PC-3 (cell line): ENCODE measurements at regions not wholly inside any gene's neighbourhood (a gene's known extent, or its start where the extent isn't known, plus 50 kb on each side); places are given as distances from the start of the nearest gene placed in this dataset.
A peak's percentile ranks its signal among the peaks of the same experiment; 100 is the strongest.

Source experiments
- ATAC-seq: fragments of 200-7000 bp; cut with Tn5 transposase; 2 replicates; pipeline ENCODE4 v1.9.1; 2020; ENCODE audit warnings: mild to moderate bottlenecking, moderate library complexity
- BruUV-seq: library from RNA; stranded (reverse); fragments of 400-500 nt; replicated peaks from 2 replicates; lab custom pipeline; 2021; lab: Mats Ljungman, UMichigan
- CTCF ChIA-PET: fragments of 300-600 bp; sonication (Branson Sonifier 250); formaldehyde crosslinking; loops from one replicate; lab custom pipeline; 2022; ENCODE audit warnings: antibody characterized with exemption; lab: Charles Lee
- POLR2A ChIA-PET: fragments of 300-600 bp; sonication (Branson Sonifier 250); formaldehyde crosslinking; loops from one replicate; lab custom pipeline; 2022; ENCODE audit warnings: antibody characterized with exemption; ENCODE audit not compliant: unreplicated experiment; lab: Charles Lee
- DNase-seq: peaks from one replicate; pipeline ENCODE4 v3.0.0-alpha.2; 2015
- H2AFZ ChIP-seq: fragments of 300-600 bp; sonication (generic); 2 replicates; pipeline ENCODE4 v1.6.0; 2016; ENCODE audit warnings: antibody characterized with exemption, low read length
- H3F3A ChIP-seq: fragments of 300-600 bp; sonication (generic); one replicate; pipeline ENCODE4 v1.6.0; 2017; ENCODE audit warnings: antibody characterized with exemption, low read length, control low read depth, mild to moderate bottlenecking; ENCODE audit not compliant: unreplicated experiment
- H3K27ac ChIP-seq: fragments of 300-600 bp; sonication (generic); 2 replicates; pipeline ENCODE4 v1.5.1; 2016; ENCODE audit warnings: mild to moderate bottlenecking, low read length
- H3K27me3 ChIP-seq: fragments of 300-600 bp; sonication (generic); 2 replicates; pipeline ENCODE4 v1.6.1; 2016; ENCODE audit warnings: low read length, mixed read lengths
- H3K36me3 ChIP-seq: fragments of 300-600 bp; sonication (generic); 2 replicates; pipeline ENCODE4 v1.6.1; 2016; ENCODE audit warnings: low read depth, mixed run types, low read length, mixed read lengths
- H3K4me1 ChIP-seq: fragments of 300-600 bp; sonication (generic); 2 replicates; pipeline ENCODE4 v1.5.1; 2016; ENCODE audit warnings: low read length; ENCODE audit not compliant: insufficient read depth
- H3K4me2 ChIP-seq: fragments of 300-600 bp; sonication (generic); 2 replicates; pipeline ENCODE4 v1.6.0; 2016; ENCODE audit warnings: low read length
- H3K4me3 ChIP-seq: fragments of 300-600 bp; sonication (generic); 2 replicates; pipeline ENCODE4 v1.5.1; 2016; ENCODE audit warnings: mild to moderate bottlenecking, low read length, mixed read lengths
- H3K79me2 ChIP-seq: fragments of 300-600 bp; sonication (generic); 2 replicates; pipeline ENCODE4 v1.6.1; 2017; ENCODE audit warnings: low read length, mixed read lengths
- H3K9ac ChIP-seq: fragments of 300-600 bp; sonication (generic); 2 replicates; pipeline ENCODE4 v1.6.0; 2016; ENCODE audit warnings: mild to moderate bottlenecking, low read length
- H3K9me2 ChIP-seq: fragments of 300-600 bp; sonication (generic); replicated peaks from 2 replicates; pipeline ENCODE4 v1.6.1; 2016; ENCODE audit warnings: mixed run types, low read length, mixed read lengths
- H3K9me3 ChIP-seq: fragments of 300-600 bp; sonication (generic); 2 replicates; pipeline ENCODE4 v1.6.1; 2016; ENCODE audit warnings: low read length, mixed read lengths
- H4K20me1 ChIP-seq: fragments of 300-600 bp; sonication (generic); 2 replicates; pipeline ENCODE4 v1.6.1; 2016; ENCODE audit warnings: low read length, mixed read lengths
- EZH2 ChIP-seq: fragments of 300-600 bp; sonication (generic); IDR thresholded peaks from one replicate; pipeline ENCODE4 v1.6.1; 2017; ENCODE audit warnings: antibody characterized with exemption, mild to moderate bottlenecking, low read length; ENCODE audit not compliant: unreplicated experiment
- EZH2phosphoT487 ChIP-seq: fragments of 300-600 bp; sonication (generic); IDR thresholded peaks from 2 replicates; pipeline ENCODE4 v1.6.1; 2018; ENCODE audit warnings: mild to moderate bottlenecking, antibody characterized with exemption, low read length, borderline replicate concordance
- intact Hi-C: fragments of 100-400 bp; cut with micrococcal nuclease; formaldehyde crosslinking; loops from 2 replicates; pipeline ENCODE4 v1.9.0; 2023
- TF ChIP-seq, protein P1 (sequence below): fragments of 300-600 bp; sonication (generic); conservative IDR thresholded peaks from 2 replicates; pipeline ENCODE4 v1.5.1; 2017; ENCODE audit warnings: antibody characterized with exemption, low read depth, mild to moderate bottlenecking, low read length

DNA sequence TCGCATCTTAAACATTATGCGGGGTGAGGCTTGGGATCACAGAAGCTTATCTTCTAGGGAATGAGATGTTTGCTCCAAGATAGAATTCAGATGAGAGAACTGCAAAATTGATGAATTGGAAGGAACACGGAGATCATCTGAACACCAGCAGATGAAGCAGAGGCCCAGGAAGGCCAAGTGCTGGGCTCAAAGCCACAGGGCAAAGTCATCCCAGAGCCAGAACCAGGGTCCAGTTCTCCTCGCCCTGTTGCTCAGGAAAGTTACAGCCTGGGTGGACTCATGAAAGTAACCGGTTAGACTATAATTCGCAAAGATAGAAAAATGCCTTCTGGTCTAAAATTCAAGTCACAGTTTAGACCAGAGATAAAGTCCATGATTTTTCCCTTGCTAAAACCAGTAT, 456.1 kb upstream of the ID2 start:
- Histone ChIP-seq H3K9me3 (no peaks in the 10 kb centered on the region), H4K20me1 (no peaks in the 10 kb centered on the region), H3K9me2 (no peaks in the 10 kb centered on the region), H3K36me3 (no peaks in the 10 kb centered on the region), H3K27me3 (no peaks in the 10 kb centered on the region), H3K4me1 (peaks cover 10% of the 10 kb centered on the region), H2AFZ (no peak overlapping the region), H3K9ac (no peak overlapping the region), H3K4me3 (no peak overlapping the region), H3F3A (no peaks in the 10 kb centered on the region), H3K79me2 (no peaks in the 10 kb centered on the region), H3K4me2 (no peak overlapping the region), H3K27ac (no peak overlapping the region)
- TF ChIP-seq, protein P1, sequence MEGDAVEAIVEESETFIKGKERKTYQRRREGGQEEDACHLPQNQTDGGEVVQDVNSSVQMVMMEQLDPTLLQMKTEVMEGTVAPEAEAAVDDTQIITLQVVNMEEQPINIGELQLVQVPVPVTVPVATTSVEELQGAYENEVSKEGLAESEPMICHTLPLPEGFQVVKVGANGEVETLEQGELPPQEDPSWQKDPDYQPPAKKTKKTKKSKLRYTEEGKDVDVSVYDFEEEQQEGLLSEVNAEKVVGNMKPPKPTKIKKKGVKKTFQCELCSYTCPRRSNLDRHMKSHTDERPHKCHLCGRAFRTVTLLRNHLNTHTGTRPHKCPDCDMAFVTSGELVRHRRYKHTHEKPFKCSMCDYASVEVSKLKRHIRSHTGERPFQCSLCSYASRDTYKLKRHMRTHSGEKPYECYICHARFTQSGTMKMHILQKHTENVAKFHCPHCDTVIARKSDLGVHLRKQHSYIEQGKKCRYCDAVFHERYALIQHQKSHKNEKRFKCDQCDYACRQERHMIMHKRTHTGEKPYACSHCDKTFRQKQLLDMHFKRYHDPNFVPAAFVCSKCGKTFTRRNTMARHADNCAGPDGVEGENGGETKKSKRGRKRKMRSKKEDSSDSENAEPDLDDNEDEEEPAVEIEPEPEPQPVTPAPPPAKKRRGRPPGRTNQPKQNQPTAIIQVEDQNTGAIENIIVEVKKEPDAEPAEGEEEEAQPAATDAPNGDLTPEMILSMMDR = no peak
- TF ChIP-seq EZH2 (no peak), EZH2phosphoT487 (no peak)
- intact Hi-C loops = no loop called here
- ATAC-seq (no peak), DNase-seq (no peak)
- ChIA-PET POLR2A (no interaction called here), CTCF (no interaction called here)
- no TSS peak for BruUV-seq

DNA sequence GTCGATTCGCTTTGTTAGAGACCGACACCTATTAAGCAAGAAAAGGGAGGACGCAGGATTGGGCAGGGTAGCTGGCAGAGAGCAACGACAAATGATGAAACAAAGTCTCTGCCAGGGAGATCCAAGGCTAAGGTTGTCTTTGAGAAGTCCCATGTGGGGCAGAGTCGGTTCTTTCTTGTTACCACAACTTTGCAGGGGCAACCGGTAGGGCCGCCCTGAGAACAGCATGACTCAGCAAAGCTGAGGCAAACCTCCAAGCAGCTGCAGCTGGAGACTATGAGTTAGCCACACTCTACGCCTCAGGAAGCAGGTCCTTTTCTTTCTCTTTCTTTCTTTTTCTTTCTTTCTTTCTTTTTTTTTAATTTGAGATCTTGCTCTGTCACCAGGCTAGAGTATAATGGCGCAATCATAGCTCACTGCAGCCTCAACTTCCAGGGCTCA, 452.3 kb upstream of the ID2 start:
- Histone ChIP-seq H3K27ac (0 out of 2 replicates have a peak overlapping the region, but pooled peaks have one; percentile 11), H3K4me3 (no peak overlapping the region)

DNA sequence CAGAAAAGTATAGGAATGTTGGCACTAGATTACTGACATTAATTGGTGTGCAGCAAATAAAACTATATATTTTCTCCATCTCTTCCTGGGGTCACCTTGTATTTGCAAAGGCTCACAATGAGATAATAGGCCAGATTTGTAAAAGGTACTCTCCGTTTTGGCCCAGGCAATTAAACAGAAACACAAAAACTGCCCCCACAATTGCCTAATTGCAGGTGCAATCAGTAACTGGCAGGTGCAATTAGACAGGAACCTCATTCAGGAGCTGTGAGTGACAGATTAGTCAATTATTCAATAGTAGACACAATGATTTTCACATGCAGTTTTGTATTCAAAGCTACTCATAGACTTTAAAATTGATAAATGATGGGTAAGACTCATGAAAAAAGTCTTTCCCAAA, 451.4 kb upstream of the ID2 start:
- no peak overlapping the region for H3K4me2 ChIP-seq
- CTCF ChIA-PET = no interaction called here
- no peaks in the 10 kb centered on the region for H3K9me2 ChIP-seq
- H2AFZ ChIP-seq = no peak overlapping the region
- DNase-seq (no peak), ATAC-seq (no peak)
- H3K4me1 ChIP-seq = peaks cover 10% of the 10 kb centered on the region
- no peaks in the 10 kb centered on the region for H3K79me2 ChIP-seq
- no peak overlapping the region for H3K9ac ChIP-seq
- no peaks in the 10 kb centered on the region for H3K27me3 ChIP-seq
- POLR2A ChIA-PET = no interaction called here
- H4K20me1 ChIP-seq = no peaks in the 10 kb centered on the region
- no peaks in the 10 kb centered on the region for H3K9me3 ChIP-seq
- TF ChIP-seq EZH2phosphoT487 (no peak), EZH2 (no peak)
- TF ChIP-seq, protein P1 = no peak
- intact Hi-C loops = no loop called here
- no peaks in the 10 kb centered on the region for H3F3A ChIP-seq
- no peak overlapping the region for H3K4me3 ChIP-seq
- no peaks in the 10 kb centered on the region for H3K36me3 ChIP-seq
- no peak overlapping the region for H3K27ac ChIP-seq
- BruUV-seq = no TSS peak

More for the DNA sequence above, 452.3 kb upstream of the ID2 start:
- ATAC-seq (peak; percentile 79), DNase-seq (peak; percentile 68)
- H3K9me2 ChIP-seq = no peaks in the 10 kb centered on the region
- no peaks in the 10 kb centered on the region for H3K27me3 ChIP-seq
- H3K4me2 ChIP-seq = peak overlapping the region; percentile 5; the same call in 1 of the 2 replicates
- TF ChIP-seq, protein P1 = no peak
- no peak for TF ChIP-seq EZH2
- TF ChIP-seq EZH2phosphoT487 = no peak
- H3K4me1 ChIP-seq = peaks cover 10% of the 10 kb centered on the region
- peak overlapping the region; percentile 64 for H2AFZ ChIP-seq
- CTCF ChIA-PET = interaction anchor here (0.6 kb wide), 1 partner anchor 296 kb away, joined by 3 read pairs; no protein-coding TSS in a partner anchor
- no peak overlapping the region for H3K9ac ChIP-seq
- intact Hi-C loops = no loop called here
- H3K36me3 ChIP-seq = no peaks in the 10 kb centered on the region
- H3F3A ChIP-seq = no peaks in the 10 kb centered on the region
- POLR2A ChIA-PET = no interaction called here
- H4K20me1 ChIP-seq = no peaks in the 10 kb centered on the region
- no TSS peak for BruUV-seq
- H3K79me2 ChIP-seq = no peaks in the 10 kb centered on the region
- H3K9me3 ChIP-seq = no peaks in the 10 kb centered on the region
